ENCODE measurements at regions not wholly inside any gene's neighbourhood (a gene's known extent, or its start where the extent isn't known, plus 50 kb on each side); places are given as distances from the start of the nearest gene placed in this dataset.

GRCh38 chr4:100708776-100709175 lies 191.0 kb upstream of the EMCN start:
- TF ChIP-seq CTCF (IDR thresholded peaks at IDR 0.05), result no peak
- TF ChIP-seq POLR2A (IDR thresholded peaks at IDR 0.05), result no peak

Measured in right lobe of liver (tissue), 4 donors.